ENCODE measurements at regions not wholly inside any gene's neighbourhood (a gene's known extent, or its start where the extent isn't known, plus 50 kb on each side); places are given as distances from the start of the nearest gene placed in this dataset.

DNA sequence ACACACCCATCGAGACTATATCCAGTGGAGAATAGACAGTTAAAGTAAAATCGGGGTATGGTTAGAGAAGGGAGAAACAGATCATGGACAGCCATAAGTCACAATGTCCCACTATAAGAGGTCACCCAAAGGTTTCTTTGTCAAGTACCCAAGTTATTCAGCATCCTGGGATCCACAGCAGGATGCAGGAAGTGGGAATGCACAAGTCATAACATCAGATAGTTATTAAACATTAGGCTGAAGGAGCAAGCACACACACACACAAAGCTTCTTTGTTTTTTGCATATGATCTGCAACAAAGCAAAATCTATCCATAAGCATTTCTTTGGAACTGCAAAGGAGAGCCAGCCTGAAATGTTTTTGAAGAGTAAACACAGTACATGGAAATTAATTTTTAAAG is 111.6 kb downstream of the NOC3L start:
- TF ChIP-seq POLR2AphosphoS5 (IDR thresholded peaks at IDR 0.05; ENCODE audit: low read depth, low read length), result no peak
- TF ChIP-seq POLR2A (IDR thresholded peaks at IDR 0.05; ENCODE audit: low read depth, low read length), result no peak
